Ishikawa (cell line): ENCODE measurements at regions not wholly inside any gene's neighbourhood (a gene's known extent, or its start where the extent isn't known, plus 50 kb on each side); places are given as distances from the start of the nearest gene placed in this dataset.

Experiments
- CEBPB ChIP-seq: IDR thresholded peaks from 2 replicates; pipeline ENCODE4 v1.6.1; 2012
- CREB1 ChIP-seq: IDR thresholded peaks from 2 replicates; pipeline ENCODE4 v1.6.1; 2012; ENCODE audit warnings: low read depth
- EGR1 ChIP-seq: IDR thresholded peaks from 2 replicates; pipeline ENCODE4 v1.6.1; 2012
- EP300 ChIP-seq: IDR thresholded peaks from 2 replicates; pipeline ENCODE4 v1.6.1; 2012; ENCODE audit warnings: borderline replicate concordance
- FOXM1 ChIP-seq: IDR thresholded peaks from 2 replicates; pipeline ENCODE4 v1.6.1; 2012; ENCODE audit warnings: low read depth, borderline replicate concordance
- NFIC ChIP-seq: IDR thresholded peaks from 2 replicates; pipeline ENCODE4 v1.6.1; 2012
- RAD21 ChIP-seq: IDR thresholded peaks from 2 replicates; pipeline ENCODE4 v1.6.1; 2012; ENCODE audit warnings: low read depth
- TAF1 ChIP-seq: IDR thresholded peaks from 2 replicates; pipeline ENCODE4 v1.6.1; 2012; ENCODE audit warnings: low read depth, mild to moderate bottlenecking
- TCF12 ChIP-seq: IDR thresholded peaks from 2 replicates; pipeline ENCODE4 v1.6.1; 2012; ENCODE audit warnings: low read depth
- TEAD4 ChIP-seq: IDR thresholded peaks from 2 replicates; pipeline ENCODE4 v1.6.1; 2012
- YY1 ChIP-seq: IDR thresholded peaks from 2 replicates; pipeline ENCODE4 v1.6.1; 2012; ENCODE audit warnings: low read depth
- TF ChIP-seq, protein P1 (sequence below): IDR thresholded peaks from 2 replicates; pipeline ENCODE4 v1.6.1; 2012; ENCODE audit warnings: low read depth, mild to moderate bottlenecking
- TF ChIP-seq, protein P2 (sequence below): IDR thresholded peaks from 2 replicates; pipeline ENCODE4 v1.6.1; 2012
- TF ChIP-seq, protein P3 (sequence below): IDR thresholded peaks from 2 replicates; pipeline ENCODE4 v1.6.1; 2012

GRCh38 chr17:72204742-72205141, 83.9 kb downstream of the SOX9 start:
- TF ChIP-seq, protein P1, sequence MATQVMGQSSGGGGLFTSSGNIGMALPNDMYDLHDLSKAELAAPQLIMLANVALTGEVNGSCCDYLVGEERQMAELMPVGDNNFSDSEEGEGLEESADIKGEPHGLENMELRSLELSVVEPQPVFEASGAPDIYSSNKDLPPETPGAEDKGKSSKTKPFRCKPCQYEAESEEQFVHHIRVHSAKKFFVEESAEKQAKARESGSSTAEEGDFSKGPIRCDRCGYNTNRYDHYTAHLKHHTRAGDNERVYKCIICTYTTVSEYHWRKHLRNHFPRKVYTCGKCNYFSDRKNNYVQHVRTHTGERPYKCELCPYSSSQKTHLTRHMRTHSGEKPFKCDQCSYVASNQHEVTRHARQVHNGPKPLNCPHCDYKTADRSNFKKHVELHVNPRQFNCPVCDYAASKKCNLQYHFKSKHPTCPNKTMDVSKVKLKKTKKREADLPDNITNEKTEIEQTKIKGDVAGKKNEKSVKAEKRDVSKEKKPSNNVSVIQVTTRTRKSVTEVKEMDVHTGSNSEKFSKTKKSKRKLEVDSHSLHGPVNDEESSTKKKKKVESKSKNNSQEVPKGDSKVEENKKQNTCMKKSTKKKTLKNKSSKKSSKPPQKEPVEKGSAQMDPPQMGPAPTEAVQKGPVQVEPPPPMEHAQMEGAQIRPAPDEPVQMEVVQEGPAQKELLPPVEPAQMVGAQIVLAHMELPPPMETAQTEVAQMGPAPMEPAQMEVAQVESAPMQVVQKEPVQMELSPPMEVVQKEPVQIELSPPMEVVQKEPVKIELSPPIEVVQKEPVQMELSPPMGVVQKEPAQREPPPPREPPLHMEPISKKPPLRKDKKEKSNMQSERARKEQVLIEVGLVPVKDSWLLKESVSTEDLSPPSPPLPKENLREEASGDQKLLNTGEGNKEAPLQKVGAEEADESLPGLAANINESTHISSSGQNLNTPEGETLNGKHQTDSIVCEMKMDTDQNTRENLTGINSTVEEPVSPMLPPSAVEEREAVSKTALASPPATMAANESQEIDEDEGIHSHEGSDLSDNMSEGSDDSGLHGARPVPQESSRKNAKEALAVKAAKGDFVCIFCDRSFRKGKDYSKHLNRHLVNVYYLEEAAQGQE = no peak
- TF ChIP-seq TEAD4 = no peak
- no peak for TF ChIP-seq TCF12
- no peak for TF ChIP-seq EP300
- TF ChIP-seq, protein P2, sequence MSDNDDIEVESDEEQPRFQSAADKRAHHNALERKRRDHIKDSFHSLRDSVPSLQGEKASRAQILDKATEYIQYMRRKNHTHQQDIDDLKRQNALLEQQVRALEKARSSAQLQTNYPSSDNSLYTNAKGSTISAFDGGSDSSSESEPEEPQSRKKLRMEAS = no peak
- TF ChIP-seq YY1 = no peak
- TF ChIP-seq, protein P3, sequence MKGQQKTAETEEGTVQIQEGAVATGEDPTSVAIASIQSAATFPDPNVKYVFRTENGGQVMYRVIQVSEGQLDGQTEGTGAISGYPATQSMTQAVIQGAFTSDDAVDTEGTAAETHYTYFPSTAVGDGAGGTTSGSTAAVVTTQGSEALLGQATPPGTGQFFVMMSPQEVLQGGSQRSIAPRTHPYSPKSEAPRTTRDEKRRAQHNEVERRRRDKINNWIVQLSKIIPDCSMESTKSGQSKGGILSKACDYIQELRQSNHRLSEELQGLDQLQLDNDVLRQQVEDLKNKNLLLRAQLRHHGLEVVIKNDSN = no peak
- TF ChIP-seq TAF1 = no peak
- no peak for TF ChIP-seq RAD21
- TF ChIP-seq NFIC = no peak
- no peak for TF ChIP-seq CEBPB
- no peak for TF ChIP-seq EGR1
- TF ChIP-seq FOXM1 = no peak
- TF ChIP-seq CREB1 = no peak
